H9 (cell line): ENCODE measurements at regions not wholly inside any gene's neighbourhood (a gene's known extent, or its start where the extent isn't known, plus 50 kb on each side); places are given as distances from the start of the nearest gene placed in this dataset.
"Not testable (repeated sequence)": the region's sequence is repeated elsewhere in the genome, so short reads cannot be mapped to it uniquely, and the experiment has no call there.

ENCODE experiments used
- DNase-seq: peaks from one replicate; pipeline ENCODE4 v3.0.0-alpha.2; 2017
- H2AFZ ChIP-seq: one replicate; pipeline ENCODE4 v1.6.1; 2013; ENCODE audit warnings: mild to moderate bottlenecking, low read length, control low read depth, moderate library complexity
- H2AK5ac ChIP-seq: 2 replicates; pipeline ENCODE4 v1.6.1; 2013; ENCODE audit warnings: low read length, control low read depth, mixed read lengths; ENCODE audit not compliant: insufficient read length
- H2BK120ac ChIP-seq: one replicate; pipeline ENCODE4 v1.6.1; 2013; ENCODE audit warnings: low read depth, mild to moderate bottlenecking, low read length, control low read depth, inconsistent platforms; ENCODE audit not compliant: poor library complexity, severe bottlenecking
- H2BK12ac ChIP-seq: 2 replicates; pipeline ENCODE4 v1.6.1; 2013; ENCODE audit warnings: low read length, control low read depth, mixed read lengths, low read depth; ENCODE audit not compliant: insufficient read length
- H2BK15ac ChIP-seq: 2 replicates; pipeline ENCODE4 v1.6.1; 2013; ENCODE audit warnings: low read depth, low read length, control low read depth
- H2BK20ac ChIP-seq: one replicate; pipeline ENCODE4 v1.6.1; 2013; ENCODE audit warnings: low read depth, mild to moderate bottlenecking, low read length, control low read depth, inconsistent platforms; ENCODE audit not compliant: poor library complexity, severe bottlenecking
- H2BK5ac ChIP-seq: 2 replicates; pipeline ENCODE4 v1.6.1; 2013; ENCODE audit warnings: low read length, control low read depth, mixed read lengths; ENCODE audit not compliant: insufficient read length
- H3K14ac ChIP-seq: 2 replicates; pipeline ENCODE4 v1.6.1; 2013; ENCODE audit warnings: low read length, control low read depth; ENCODE audit not compliant: insufficient read depth
- H3K18ac ChIP-seq: 2 replicates; pipeline ENCODE4 v1.6.1; 2013; ENCODE audit warnings: low read depth, mild to moderate bottlenecking, mixed read lengths, low read length, control low read depth; ENCODE audit not compliant: insufficient read length
- H3K23ac ChIP-seq: 2 replicates; pipeline ENCODE4 v1.6.1; 2013; ENCODE audit warnings: low read length, control low read depth, mixed read lengths, low read depth; ENCODE audit not compliant: insufficient read length
- H3K23me2 ChIP-seq: 2 replicates; pipeline ENCODE4 v1.6.1; 2013; ENCODE audit warnings: low read depth, mild to moderate bottlenecking, mixed read lengths, low read length, control low read depth; ENCODE audit not compliant: insufficient read length, poor library complexity, severe bottlenecking
- H3K27ac ChIP-seq: 2 replicates; pipeline ENCODE4 v1.5.1; 2013; ENCODE audit warnings: low read length, control low read depth, mixed read lengths, low read depth; ENCODE audit not compliant: insufficient read length
- H3K27me3 ChIP-seq: 2 replicates; pipeline ENCODE4 v1.6.1; 2013; ENCODE audit warnings: low read length, control low read depth, inconsistent platforms; ENCODE audit not compliant: insufficient read depth
- H3K4ac ChIP-seq: 2 replicates; pipeline ENCODE4 v1.6.1; 2013; ENCODE audit warnings: low read depth, mild to moderate bottlenecking, control low read depth, inconsistent platforms, low read length, moderate library complexity
- H3K4me1 ChIP-seq: 2 replicates; pipeline ENCODE4 v1.6.1; 2013; ENCODE audit warnings: low read length, control low read depth, inconsistent platforms; ENCODE audit not compliant: insufficient read depth
- H3K4me2 ChIP-seq: 2 replicates; pipeline ENCODE4 v1.6.1; 2013; ENCODE audit warnings: low read length, control low read depth, mixed read lengths; ENCODE audit not compliant: insufficient read length, insufficient read depth
- H3K56ac ChIP-seq: 2 replicates; pipeline ENCODE4 v1.6.1; 2013; ENCODE audit warnings: low read depth, mild to moderate bottlenecking, mixed read lengths, low read length, control low read depth; ENCODE audit not compliant: insufficient read length
- H3K79me1 ChIP-seq: 2 replicates; pipeline ENCODE4 v1.6.1; 2013; ENCODE audit warnings: low read depth, mild to moderate bottlenecking, moderate library complexity, low read length, control low read depth, inconsistent platforms; ENCODE audit not compliant: insufficient read depth, poor library complexity, severe bottlenecking
- H3K79me2 ChIP-seq: 2 replicates; pipeline ENCODE4 v1.6.1; 2013; ENCODE audit warnings: low read length, control low read depth, inconsistent platforms; ENCODE audit not compliant: insufficient read depth
- H3K9ac ChIP-seq: 2 replicates; pipeline ENCODE4 v1.6.1; 2013; ENCODE audit warnings: low read length, control low read depth, mixed read lengths; ENCODE audit not compliant: insufficient read length; ENCODE audit errors: extremely low read depth
- H3K9me3 ChIP-seq: one replicate; pipeline ENCODE4 v1.6.1; 2013; ENCODE audit warnings: low read depth, low read length, inconsistent platforms; ENCODE audit not compliant: control insufficient read depth
- H3T11ph ChIP-seq: one replicate; pipeline ENCODE4 v1.6.1; 2013; ENCODE audit warnings: mild to moderate bottlenecking, low read length, control low read depth, inconsistent platforms
- H4K20me1 ChIP-seq: one replicate; pipeline ENCODE4 v1.6.1; 2013; ENCODE audit not compliant: control insufficient read depth, insufficient read length, insufficient read depth
- H4K5ac ChIP-seq: 2 replicates; pipeline ENCODE4 v1.6.1; 2013; ENCODE audit warnings: low read depth, mild to moderate bottlenecking, mixed read lengths, low read length, control low read depth; ENCODE audit not compliant: insufficient read length
- H4K8ac ChIP-seq: replicated peaks from 2 replicates; pipeline ENCODE4 v1.6.1; 2013; ENCODE audit warnings: low read length, control low read depth, mixed read lengths, low read depth; ENCODE audit not compliant: insufficient read length
- H4K91ac ChIP-seq: 2 replicates; pipeline ENCODE4 v1.6.1; 2013; ENCODE audit warnings: low read depth, mild to moderate bottlenecking, moderate library complexity, mixed read lengths, low read length, control low read depth; ENCODE audit not compliant: insufficient read length
- H3K27ac Mint-ChIP-seq, 3 experiments: 2 replicates in 2 of 3; 3 replicates in 1 of 3; pipeline ENCODE4 v1.8.0; 2020 to 2021; ENCODE audit warnings: mixed read lengths in 3 of 3, mild to moderate bottlenecking in 1 of 3, moderate library complexity in 1 of 3
- H3K27me3 Mint-ChIP-seq: 2 replicates; pipeline ENCODE4 v1.8.0; 2021; ENCODE audit warnings: low read depth, mild to moderate bottlenecking, moderate library complexity, mixed read lengths
- H3K36me3 Mint-ChIP-seq, 3 experiments: 2 replicates in 2 of 3; 3 replicates in 1 of 3; pipeline ENCODE4 v1.8.0; 2020 to 2021; ENCODE audit warnings: low read depth in 3 of 3, mixed read lengths in 3 of 3; ENCODE audit not compliant: insufficient read depth in 1 of 3
- H3K4me1 Mint-ChIP-seq, 2 experiments: 2 replicates each; pipeline ENCODE4 v1.8.0; 2020; ENCODE audit warnings: mixed read lengths in 2 of 2
- H3K4me3 Mint-ChIP-seq, 2 experiments: 2 replicates in 1 of 2; 3 replicates in 1 of 2; pipeline ENCODE4 v1.8.0; 2020 to 2021; ENCODE audit warnings: mild to moderate bottlenecking in 2 of 2, mixed read lengths in 2 of 2, moderate library complexity in 1 of 2
- H3K9me3 Mint-ChIP-seq, 2 experiments: 2 replicates in 1 of 2; 3 replicates in 1 of 2; pipeline ENCODE4 v1.8.0; 2020; ENCODE audit warnings: mild to moderate bottlenecking in 2 of 2, mixed read lengths in 2 of 2, moderate library complexity in 1 of 2
- WGBS: extraction: QIAGEN DNeasy Blood & Tissue Kit; methylation state at CpG from one replicate; pipeline ENCODE4 v1.1.7; 2013; ENCODE audit warnings: missing lambda C conversion rate, low lambda C conversion rate, mixed read lengths; ENCODE audit not compliant: insufficient read length; ENCODE audit errors: extremely low coverage; 5-methylcytosine and 5-hydroxymethylcytosine counted together

- H3K9ac ChIP-seq, H3K4me3 Mint-ChIP-seq, H3K4me1 ChIP-seq, H3K23me2 ChIP-seq, H2BK5ac ChIP-seq, H2BK12ac ChIP-seq, H3K27ac ChIP-seq, H3K9me3 ChIP-seq, H4K20me1 ChIP-seq, H4K5ac ChIP-seq, DNase-seq, H3K4ac ChIP-seq, H2AFZ ChIP-seq, H3K79me1 ChIP-seq, H3K14ac ChIP-seq, H2BK15ac ChIP-seq, H3K27me3 ChIP-seq, H2BK120ac ChIP-seq, H4K8ac ChIP-seq, H2BK20ac ChIP-seq, H3K4me2 ChIP-seq, H3T11ph ChIP-seq, H3K9me3 Mint-ChIP-seq, H3K27me3 Mint-ChIP-seq, H3K36me3 Mint-ChIP-seq, H2AK5ac ChIP-seq, H3K23ac ChIP-seq, H3K18ac ChIP-seq, H4K91ac ChIP-seq, H3K27ac Mint-ChIP-seq, H3K79me2 ChIP-seq, H3K4me1 Mint-ChIP-seq, H3K56ac ChIP-seq: not testable (repeated sequence)
- WGBS, result no CpG with 5 or more reads among the region's 10 CpGs
Measured at GRCh38 chr21:6020953-6021716, 4500.2 kb upstream of the TPTE start.

DNA sequence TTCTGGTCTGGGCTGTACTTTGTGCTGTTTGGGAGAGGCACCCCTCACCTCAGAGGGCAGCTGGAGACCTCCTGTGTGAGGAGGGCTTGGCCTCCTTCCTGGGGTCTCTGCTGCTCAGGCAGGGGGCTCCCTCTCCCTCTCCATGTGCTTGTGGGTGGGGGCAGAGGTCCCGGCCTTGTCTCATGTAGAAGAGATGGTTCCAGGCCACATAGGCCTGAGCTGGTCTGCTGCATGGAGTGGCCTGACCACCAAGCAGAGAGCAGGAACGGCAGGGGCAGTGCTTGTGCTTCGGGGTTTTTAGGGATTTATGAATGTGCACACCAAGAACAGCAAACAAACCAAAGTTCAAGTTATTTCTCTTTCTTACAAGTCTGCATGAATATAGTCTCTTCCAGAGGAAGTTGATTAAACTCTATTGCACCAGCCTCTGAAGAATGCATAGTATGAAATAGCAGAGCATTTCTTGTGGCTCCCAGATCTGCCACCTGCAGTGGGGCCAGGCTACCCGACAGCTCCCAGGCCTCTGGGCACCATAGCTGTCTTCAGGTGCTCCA lies 4499.6 kb upstream of the TPTE start:
- not testable (repeated sequence) for H3K23ac ChIP-seq, H3K4me2 ChIP-seq, H3K9me3 ChIP-seq, H3K4me1 Mint-ChIP-seq, H3K23me2 ChIP-seq, H2BK120ac ChIP-seq, H3K9me3 Mint-ChIP-seq, H3K4me3 Mint-ChIP-seq, H3K56ac ChIP-seq, DNase-seq, H3K27me3 ChIP-seq, H3K4me1 ChIP-seq, H3K4ac ChIP-seq, H2BK5ac ChIP-seq, H4K8ac ChIP-seq, H3T11ph ChIP-seq, H3K27ac ChIP-seq, H2BK12ac ChIP-seq, H3K27ac Mint-ChIP-seq, H4K91ac ChIP-seq, H2BK20ac ChIP-seq, H3K79me1 ChIP-seq, H4K20me1 ChIP-seq, H3K36me3 Mint-ChIP-seq, H3K18ac ChIP-seq, H4K5ac ChIP-seq, H3K27me3 Mint-ChIP-seq, H2AFZ ChIP-seq, H2AK5ac ChIP-seq, H3K79me2 ChIP-seq, H3K9ac ChIP-seq, H2BK15ac ChIP-seq, H3K14ac ChIP-seq
- WGBS, result no CpG with 5 or more reads among the region's 4 CpGs
